ENCODE measurements at regions not wholly inside any gene's neighbourhood (a gene's known extent, or its start where the extent isn't known, plus 50 kb on each side); places are given as distances from the start of the nearest gene placed in this dataset.

GRCh38 chr22:49233507-49234100 lies 594.1 kb downstream of the BRD1 start:
- Histone ChIP-seq H3K27me3 (ENCODE audit: control insufficient read depth, insufficient read depth, low read length) (no peaks in the 10 kb centered on the region), H3K4me3 (ENCODE audit: low read length) (no peak overlapping the region), H3K36me3 (ENCODE audit: control insufficient read depth, insufficient read depth, low read length) (no peaks in the 10 kb centered on the region), H3K4me1 (ENCODE audit: control insufficient read depth, insufficient read depth, low read length) (no peaks in the 10 kb centered on the region), H3K9me3 (ENCODE audit: control insufficient read depth, insufficient read depth, low read length) (no peaks in the 10 kb centered on the region), H3K27ac (ENCODE audit: low read length) (no peak overlapping the region)
- DNase-seq: no peak
- no peak overlapping the region for H3K4me3 Mint-ChIP-seq
- intact Hi-C loops (cut with micrococcal nuclease): no loop called here
- no peak overlapping the region for H3K27ac Mint-ChIP-seq
- H3K36me3 Mint-ChIP-seq: no peaks in the 10 kb centered on the region
- no peak for TF ChIP-seq CTCF (IDR thresholded peaks at IDR 0.05)
- peaks cover 0 to 3% of the 10 kb centered on the region in 2 donors for H3K27me3 Mint-ChIP-seq (ENCODE audit: low read depth in 2 of 2)
- WGBS (ENCODE audit: insufficient coverage): 83% methylated on average over 16 of the region's 16 CpGs
- ATAC-seq: no peak
- no peaks in the 10 kb centered on the region for H3K9me3 Mint-ChIP-seq
- H3K4me1 Mint-ChIP-seq: no peaks in the 10 kb centered on the region

GRCh38 chr22:49232319-49233067 lies 595.2 kb downstream of the BRD1 start:
- intact Hi-C loops (cut with micrococcal nuclease): no loop called here
- no peak for DNase-seq
- 76% methylated on average over 23 of the region's 23 CpGs for WGBS (ENCODE audit: insufficient coverage)

GRCh38 chr22:49230194-49230577 lies 597.5 kb downstream of the BRD1 start:
- H3K27ac ChIP-seq (ENCODE audit: low read length): no peak overlapping the region
- no peak for TF ChIP-seq CTCF (IDR thresholded peaks at IDR 0.05)
- intact Hi-C loops (cut with micrococcal nuclease): no loop called here

More at GRCh38 chr22:49232319-49233067, 595.2 kb downstream of the BRD1 start:
- TF ChIP-seq CTCF (IDR thresholded peaks at IDR 0.05): no peak
- Mint-ChIP-seq H3K27me3 (ENCODE audit: low read depth in 2 of 2) (peaks cover 0 to 3% of the 10 kb centered on the region in 2 donors), H3K4me1 (no peaks in the 10 kb centered on the region), H3K9me3 (no peaks in the 10 kb centered on the region), H3K4me3 (no peak overlapping the region), H3K36me3 (no peaks in the 10 kb centered on the region), H3K27ac (no peak overlapping the region)
- no peak for ATAC-seq
- no peaks in the 10 kb centered on the region for H3K36me3 ChIP-seq (ENCODE audit: control insufficient read depth, insufficient read depth, low read length)
- H3K4me3 ChIP-seq (ENCODE audit: low read length): no peak overlapping the region
- no peaks in the 10 kb centered on the region for H3K27me3 ChIP-seq (ENCODE audit: control insufficient read depth, insufficient read depth, low read length)
- no peaks in the 10 kb centered on the region for H3K9me3 ChIP-seq (ENCODE audit: control insufficient read depth, insufficient read depth, low read length)
- no peaks in the 10 kb centered on the region for H3K4me1 ChIP-seq (ENCODE audit: control insufficient read depth, insufficient read depth, low read length)
- no peak overlapping the region for H3K27ac ChIP-seq (ENCODE audit: low read length)

More at GRCh38 chr22:49230194-49230577, 597.5 kb downstream of the BRD1 start:
- no peak overlapping the region for H3K27ac Mint-ChIP-seq
- no peaks in the 10 kb centered on the region for H3K9me3 ChIP-seq (ENCODE audit: control insufficient read depth, insufficient read depth, low read length)
- H3K4me1 ChIP-seq (ENCODE audit: control insufficient read depth, insufficient read depth, low read length): no peaks in the 10 kb centered on the region
- 48% methylated on average over 3 of the region's 3 CpGs for WGBS (ENCODE audit: insufficient coverage)
- H3K27me3 ChIP-seq (ENCODE audit: control insufficient read depth, insufficient read depth, low read length): no peaks in the 10 kb centered on the region
- no peak for ATAC-seq
- H3K9me3 Mint-ChIP-seq: no peaks in the 10 kb centered on the region
- DNase-seq: no peak
- H3K4me1 Mint-ChIP-seq: no peaks in the 10 kb centered on the region
- H3K36me3 ChIP-seq (ENCODE audit: control insufficient read depth, insufficient read depth, low read length): no peaks in the 10 kb centered on the region
- no peak overlapping the region for H3K4me3 Mint-ChIP-seq
- peaks cover 0 to 3% of the 10 kb centered on the region in 2 donors for H3K27me3 Mint-ChIP-seq (ENCODE audit: low read depth in 2 of 2)
- H3K4me3 ChIP-seq (ENCODE audit: low read length): no peak overlapping the region
- H3K36me3 Mint-ChIP-seq: no peaks in the 10 kb centered on the region
